Trophoblast cell (in vitro differentiated cells and primary cell): ENCODE measurements at regions not wholly inside any gene's neighbourhood (a gene's known extent, or its start where the extent isn't known, plus 50 kb on each side); places are given as distances from the start of the nearest gene placed in this dataset.

Experiments used
- DNase-seq, 2 donors: peaks; one replicate each; pipeline ENCODE4 v3.0.0-alpha.2; 2016
- H2AFZ ChIP-seq: 2 replicates; pipeline ENCODE4 v1.6.1; 2013; ENCODE audit warnings: low read length, moderate library complexity, mild to moderate bottlenecking; ENCODE audit not compliant: insufficient read depth, poor library complexity
- H2AK5ac ChIP-seq: 2 replicates; pipeline ENCODE4 v1.6.1; 2013; ENCODE audit warnings: mild to moderate bottlenecking, low read length
- H2BK120ac ChIP-seq: 2 replicates; pipeline ENCODE4 v1.6.1; 2013; ENCODE audit warnings: low read length, mild to moderate bottlenecking, moderate library complexity; ENCODE audit not compliant: insufficient read depth, poor library complexity
- H2BK12ac ChIP-seq: 2 replicates; pipeline ENCODE4 v1.6.1; 2013; ENCODE audit warnings: mild to moderate bottlenecking, low read length, moderate library complexity
- H2BK5ac ChIP-seq: 2 replicates; pipeline ENCODE4 v1.6.1; 2013; ENCODE audit warnings: low read length, low read depth, moderate library complexity, mild to moderate bottlenecking; ENCODE audit not compliant: poor library complexity
- H3K14ac ChIP-seq: 2 replicates; pipeline ENCODE4 v1.6.1; 2013; ENCODE audit warnings: mild to moderate bottlenecking, low read length
- H3K18ac ChIP-seq: 2 replicates; pipeline ENCODE4 v1.6.1; 2013; ENCODE audit warnings: mild to moderate bottlenecking, low read length
- H3K23ac ChIP-seq: 2 replicates; pipeline ENCODE4 v1.6.1; 2013; ENCODE audit warnings: low read length
- H3K27ac ChIP-seq: 2 replicates; pipeline ENCODE4 v1.5.1; 2013; ENCODE audit warnings: low read depth, mild to moderate bottlenecking, inconsistent platforms, low read length, moderate library complexity
- H3K27me3 ChIP-seq: 2 replicates; pipeline ENCODE4 v1.6.1; 2013; ENCODE audit warnings: inconsistent platforms, mild to moderate bottlenecking, low read length, moderate library complexity; ENCODE audit not compliant: insufficient read depth
- H3K36me3 ChIP-seq, 2 experiments: 1 replicate in 1 of 2; 2 replicates in 1 of 2; pipeline ENCODE4 v1.6.1; 2013; ENCODE audit warnings: low read length in 2 of 2, mild to moderate bottlenecking in 2 of 2, moderate library complexity in 1 of 2; ENCODE audit not compliant: insufficient read depth in 2 of 2, control insufficient read depth in 1 of 2
- H3K4ac ChIP-seq: 2 replicates; pipeline ENCODE4 v1.6.1; 2013; ENCODE audit warnings: low read depth, mild to moderate bottlenecking, low read length, moderate library complexity
- H3K4me1 ChIP-seq, 2 experiments: 1 replicate in 1 of 2; 2 replicates in 1 of 2; pipeline ENCODE4 v1.6.1; 2013; ENCODE audit warnings: low read length in 2 of 2, mild to moderate bottlenecking in 2 of 2, moderate library complexity in 1 of 2; ENCODE audit not compliant: insufficient read depth in 2 of 2, control insufficient read depth in 1 of 2
- H3K4me2 ChIP-seq: 2 replicates; pipeline ENCODE4 v1.6.1; 2013; ENCODE audit warnings: inconsistent platforms, mild to moderate bottlenecking, low read length, moderate library complexity
- H3K4me3 ChIP-seq: 2 replicates; pipeline ENCODE4 v1.5.1; 2013; ENCODE audit warnings: mild to moderate bottlenecking, low read depth, low read length, inconsistent platforms
- H3K79me1 ChIP-seq: one replicate; pipeline ENCODE4 v1.6.1; 2013; ENCODE audit warnings: low read length
- H3K79me2 ChIP-seq: 2 replicates; pipeline ENCODE4 v1.6.1; 2013; ENCODE audit warnings: low read length, mild to moderate bottlenecking; ENCODE audit not compliant: control insufficient read depth, insufficient read depth, poor library complexity
- H3K9ac ChIP-seq: 2 replicates; pipeline ENCODE4 v1.6.1; 2013; ENCODE audit warnings: mild to moderate bottlenecking, low read length
- H3K9me3 ChIP-seq: 2 replicates; pipeline ENCODE4 v1.6.1; 2013; ENCODE audit warnings: low read depth, mild to moderate bottlenecking, control low read depth, inconsistent platforms, low read length; ENCODE audit not compliant: insufficient read depth
- H4K12ac ChIP-seq: 2 replicates; pipeline ENCODE4 v1.6.1; 2013; ENCODE audit warnings: low read depth, mild to moderate bottlenecking, low read length, moderate library complexity
- H4K8ac ChIP-seq: 2 replicates; pipeline ENCODE4 v1.6.1; 2013; ENCODE audit warnings: low read depth, mild to moderate bottlenecking, low read length, moderate library complexity
- H4K91ac ChIP-seq: one replicate; pipeline ENCODE4 v1.6.1; 2013; ENCODE audit warnings: low read depth, mild to moderate bottlenecking, low read length, moderate library complexity
- WGBS: extraction: QIAGEN DNeasy Blood & Tissue Kit; methylation state at CpG from one replicate; pipeline ENCODE4 v1.1.7; 2013; ENCODE audit warnings: missing lambda C conversion rate; ENCODE audit not compliant: insufficient read length, insufficient coverage; ENCODE audit errors: extremely low coverage; 5-methylcytosine and 5-hydroxymethylcytosine counted together

GRCh38 chr6:18584372-18584771, 197.2 kb downstream of the RNF144B start:
- no peak overlapping the region for H3K23ac ChIP-seq
- no peaks in the 10 kb centered on the region for H3K79me1 ChIP-seq
- H3K36me3 ChIP-seq, result no peaks in the 10 kb centered on the region
- no peak for DNase-seq
- H3K4me3 ChIP-seq, result no peak overlapping the region
- no peaks in the 10 kb centered on the region for H3K9me3 ChIP-seq
- no peak overlapping the region for H2BK12ac ChIP-seq
- no peak overlapping the region for H2BK5ac ChIP-seq
- H3K79me2 ChIP-seq, result no peaks in the 10 kb centered on the region
- no peak overlapping the region for H3K14ac ChIP-seq
- no peak overlapping the region for H3K4me2 ChIP-seq
- H4K91ac ChIP-seq, result no peak overlapping the region
- no peak overlapping the region for H3K27ac ChIP-seq
- WGBS, result no CpG with 5 or more reads among the region's 4 CpGs
- no peak overlapping the region for H2AK5ac ChIP-seq
- H2BK120ac ChIP-seq, result no peak overlapping the region
- no peak overlapping the region for H4K8ac ChIP-seq
- H3K4me1 ChIP-seq, result peaks cover 5 to 8% of the 10 kb centered on the region in 2 experiments
- no peaks in the 10 kb centered on the region for H3K27me3 ChIP-seq
- H3K18ac ChIP-seq, result no peak overlapping the region
- H4K12ac ChIP-seq, result no peak overlapping the region
- H3K9ac ChIP-seq, result no peak overlapping the region
- no peak overlapping the region for H3K4ac ChIP-seq
- no peak overlapping the region for H2AFZ ChIP-seq

GRCh38 chr6:18585032-18585573, 198.0 kb downstream of the RNF144B start:
- Histone ChIP-seq H3K14ac (no peak overlapping the region), H4K91ac (no peak overlapping the region), H3K27me3 (no peaks in the 10 kb centered on the region), H3K4ac (no peak overlapping the region), H4K8ac (no peak overlapping the region), H2BK120ac (no peak overlapping the region), H3K9ac (no peak overlapping the region), H3K9me3 (no peaks in the 10 kb centered on the region), H3K27ac (no peak overlapping the region), H3K79me1 (no peaks in the 10 kb centered on the region), H2AFZ (no peak overlapping the region), H3K36me3 (no peaks in the 10 kb centered on the region), H2BK5ac (no peak overlapping the region), H3K79me2 (no peaks in the 10 kb centered on the region), H4K12ac (no peak overlapping the region), H3K4me2 (peak overlapping the region; percentile 6), H2AK5ac (no peak overlapping the region), H3K4me3 (no peak overlapping the region), H3K4me1 (peaks cover 5 to 8% of the 10 kb centered on the region in 2 experiments), H3K18ac (no peak overlapping the region), H3K23ac (no peak overlapping the region), H2BK12ac (no peak overlapping the region)
- DNase-seq, result peak in 1 of 2 donors; percentile 13
- WGBS, result no CpG with 5 or more reads among the region's 4 CpGs

- Histone ChIP-seq H4K12ac (no peak overlapping the region), H3K14ac (no peak overlapping the region), H2AK5ac (no peak overlapping the region), H3K79me2 (no peaks in the 10 kb centered on the region), H2AFZ (no peak overlapping the region), H3K4ac (no peak overlapping the region), H3K27me3 (no peaks in the 10 kb centered on the region), H3K79me1 (no peaks in the 10 kb centered on the region), H3K18ac (no peak overlapping the region), H4K8ac (no peak overlapping the region), H2BK120ac (no peak overlapping the region), H3K36me3 (no peaks in the 10 kb centered on the region), H3K9ac (no peak overlapping the region), H3K23ac (no peak overlapping the region), H3K27ac (no peak overlapping the region), H4K91ac (no peak overlapping the region), H2BK5ac (no peak overlapping the region), H3K4me1 (peaks cover 5 to 8% of the 10 kb centered on the region in 2 experiments), H2BK12ac (no peak overlapping the region), H3K4me3 (no peak overlapping the region), H3K9me3 (no peaks in the 10 kb centered on the region), H3K4me2 (no peak overlapping the region)
- DNase-seq, result no peak
- no CpG with 5 or more reads among the region's 8 CpGs for WGBS
Observed at GRCh38 chr6:18586133-18586532, 199.0 kb downstream of the RNF144B start.

GRCh38 chr6:18595774-18596530, 208.8 kb downstream of the RNF144B start:
- Histone ChIP-seq H3K27me3 (no peaks in the 10 kb centered on the region), H3K9me3 (no peaks in the 10 kb centered on the region), H2BK120ac (no peak overlapping the region), H2BK12ac (no peak overlapping the region), H3K79me1 (no peaks in the 10 kb centered on the region), H4K12ac (no peak overlapping the region), H3K4me3 (no peak overlapping the region), H3K79me2 (no peaks in the 10 kb centered on the region), H4K91ac (no peak overlapping the region), H3K4me1 (peaks cover 3 to 4% of the 10 kb centered on the region in 2 experiments), H3K9ac (no peak overlapping the region), H2AK5ac (no peak overlapping the region), H3K27ac (no peak overlapping the region), H3K14ac (no peak overlapping the region), H2BK5ac (no peak overlapping the region), H3K4me2 (no peak overlapping the region), H2AFZ (no peak overlapping the region), H3K36me3 (no peaks in the 10 kb centered on the region), H4K8ac (no peak overlapping the region), H3K4ac (no peak overlapping the region), H3K23ac (no peak overlapping the region), H3K18ac (no peak overlapping the region)
- WGBS, result no CpG with 5 or more reads among the region's 11 CpGs
- peak; percentile 34 to 79 for DNase-seq
